ENCODE measurements at regions not wholly inside any gene's neighbourhood (a gene's known extent, or its start where the extent isn't known, plus 50 kb on each side); places are given as distances from the start of the nearest gene placed in this dataset.

DNA sequence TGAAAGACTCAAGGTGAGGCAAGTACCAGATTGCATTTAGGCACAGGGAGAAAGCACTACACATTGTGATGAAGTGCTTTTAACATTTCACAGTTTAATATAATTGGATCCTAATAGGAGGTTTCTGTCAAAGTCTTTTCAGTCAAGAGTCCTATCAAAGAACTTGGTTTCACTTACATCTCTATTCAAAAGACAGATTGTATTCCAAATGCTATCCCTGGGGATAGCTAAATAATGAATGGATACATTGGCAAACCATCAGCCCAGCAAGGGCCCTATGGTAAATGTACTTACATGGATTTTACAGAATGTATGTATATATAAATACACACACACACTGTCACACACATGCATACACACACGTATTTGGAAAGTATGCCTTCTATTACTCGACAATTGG, 655.5 kb upstream of the FLRT2 start:
- DNase-seq (ENCODE audit: low read depth) = no peak
- TF ChIP-seq, protein P1, sequence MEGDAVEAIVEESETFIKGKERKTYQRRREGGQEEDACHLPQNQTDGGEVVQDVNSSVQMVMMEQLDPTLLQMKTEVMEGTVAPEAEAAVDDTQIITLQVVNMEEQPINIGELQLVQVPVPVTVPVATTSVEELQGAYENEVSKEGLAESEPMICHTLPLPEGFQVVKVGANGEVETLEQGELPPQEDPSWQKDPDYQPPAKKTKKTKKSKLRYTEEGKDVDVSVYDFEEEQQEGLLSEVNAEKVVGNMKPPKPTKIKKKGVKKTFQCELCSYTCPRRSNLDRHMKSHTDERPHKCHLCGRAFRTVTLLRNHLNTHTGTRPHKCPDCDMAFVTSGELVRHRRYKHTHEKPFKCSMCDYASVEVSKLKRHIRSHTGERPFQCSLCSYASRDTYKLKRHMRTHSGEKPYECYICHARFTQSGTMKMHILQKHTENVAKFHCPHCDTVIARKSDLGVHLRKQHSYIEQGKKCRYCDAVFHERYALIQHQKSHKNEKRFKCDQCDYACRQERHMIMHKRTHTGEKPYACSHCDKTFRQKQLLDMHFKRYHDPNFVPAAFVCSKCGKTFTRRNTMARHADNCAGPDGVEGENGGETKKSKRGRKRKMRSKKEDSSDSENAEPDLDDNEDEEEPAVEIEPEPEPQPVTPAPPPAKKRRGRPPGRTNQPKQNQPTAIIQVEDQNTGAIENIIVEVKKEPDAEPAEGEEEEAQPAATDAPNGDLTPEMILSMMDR (conservative IDR thresholded peaks at IDR 0.05; ENCODE audit: low read length) = no peak
- H3K4me3 ChIP-seq (ENCODE audit: low read length) = no peak overlapping the region

DNA sequence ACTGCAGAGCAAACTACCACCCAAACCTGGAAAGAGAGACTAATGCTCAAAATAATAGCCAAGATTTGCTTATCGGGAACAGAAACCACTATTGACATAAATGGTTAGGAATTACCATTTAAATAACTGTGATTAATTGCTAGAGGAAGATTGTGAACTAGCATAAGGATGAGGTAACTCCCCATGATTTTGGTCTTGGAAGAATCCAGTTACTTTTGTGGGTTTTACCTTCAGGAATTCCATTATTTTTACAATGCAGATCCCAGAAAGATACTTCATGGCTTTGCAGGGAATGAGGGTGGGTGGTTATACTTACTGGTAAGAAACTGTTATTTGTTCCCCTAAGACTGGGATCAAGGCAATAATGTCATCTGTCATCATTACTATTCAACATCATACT, 652.9 kb upstream of the FLRT2 start:
- TF ChIP-seq, protein P1 (conservative IDR thresholded peaks at IDR 0.05; ENCODE audit: low read length) = no peak
- no peak overlapping the region for H3K4me3 ChIP-seq (ENCODE audit: low read length)
- DNase-seq (ENCODE audit: low read depth) = no peak

DNA sequence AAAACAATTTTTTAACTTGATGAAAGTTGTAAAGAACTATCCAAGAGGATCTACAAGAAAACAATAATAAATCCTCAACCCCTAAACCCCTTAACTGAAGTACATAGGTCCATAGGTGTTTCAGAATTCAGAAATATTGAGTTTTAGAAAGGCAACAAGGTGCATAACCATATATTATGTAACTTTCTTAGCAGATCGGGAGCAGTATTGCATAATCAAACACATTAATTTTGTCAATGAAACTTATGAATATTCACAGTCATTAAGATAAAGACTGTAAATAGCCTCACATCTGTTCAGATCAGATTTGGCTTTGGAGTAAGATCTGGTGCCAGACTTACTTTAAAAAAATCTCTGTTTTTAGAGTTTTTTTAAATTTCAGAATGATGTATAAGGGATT, 647.1 kb upstream of the FLRT2 start:
- no peak for DNase-seq (ENCODE audit: low read depth)
- H3K4me3 ChIP-seq (ENCODE audit: low read length) = no peak overlapping the region
- TF ChIP-seq, protein P1 (conservative IDR thresholded peaks at IDR 0.05; ENCODE audit: low read length) = no peak

DNA sequence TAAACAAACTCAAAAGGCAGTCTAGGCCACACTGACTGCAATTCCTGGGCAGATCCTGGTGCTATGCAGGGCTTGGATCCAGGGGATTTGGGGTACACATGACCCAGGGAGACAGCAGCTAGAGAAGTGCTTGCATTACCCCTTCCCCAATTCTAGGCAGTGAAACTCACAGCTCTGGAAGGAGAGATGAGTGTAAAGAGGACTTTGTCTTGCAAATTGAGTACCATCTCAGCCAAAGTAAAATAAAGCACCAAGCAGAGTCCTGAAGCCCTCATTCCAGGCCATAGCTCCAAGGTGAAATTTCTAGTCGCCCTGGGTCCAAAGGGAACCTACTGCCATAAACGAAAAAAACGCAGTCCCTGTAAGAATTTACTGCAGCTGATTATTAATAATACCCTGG, 644.9 kb upstream of the FLRT2 start:
- TF ChIP-seq, protein P1 (conservative IDR thresholded peaks at IDR 0.05; ENCODE audit: low read length) = no peak
- DNase-seq (ENCODE audit: low read depth) = no peak

DNA sequence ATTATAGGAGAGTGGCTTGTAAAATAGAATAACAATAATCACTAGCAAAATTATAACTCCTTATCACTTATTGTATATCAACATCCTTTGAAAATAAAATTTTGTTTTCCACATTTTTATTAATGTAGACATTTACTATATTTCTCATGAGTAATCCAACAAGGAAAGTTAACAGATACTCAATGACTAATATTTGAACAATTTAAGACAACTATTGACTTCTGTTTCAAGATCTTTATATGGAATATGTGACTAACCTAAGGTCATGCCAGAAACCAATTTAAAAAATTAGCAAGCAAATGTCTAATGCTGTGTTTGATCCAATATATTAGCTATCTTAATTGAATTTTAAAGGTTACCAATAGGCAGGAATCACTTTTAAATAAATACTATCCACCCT, 638.5 kb upstream of the FLRT2 start:
- no peak for DNase-seq (ENCODE audit: low read depth)
- TF ChIP-seq, protein P1 (conservative IDR thresholded peaks at IDR 0.05; ENCODE audit: low read length) = no peak
- H3K4me3 ChIP-seq (ENCODE audit: low read length) = no peak overlapping the region

More for the DNA sequence above, 644.9 kb upstream of the FLRT2 start:
- no peak overlapping the region for H3K4me3 ChIP-seq (ENCODE audit: low read length)

DNA sequence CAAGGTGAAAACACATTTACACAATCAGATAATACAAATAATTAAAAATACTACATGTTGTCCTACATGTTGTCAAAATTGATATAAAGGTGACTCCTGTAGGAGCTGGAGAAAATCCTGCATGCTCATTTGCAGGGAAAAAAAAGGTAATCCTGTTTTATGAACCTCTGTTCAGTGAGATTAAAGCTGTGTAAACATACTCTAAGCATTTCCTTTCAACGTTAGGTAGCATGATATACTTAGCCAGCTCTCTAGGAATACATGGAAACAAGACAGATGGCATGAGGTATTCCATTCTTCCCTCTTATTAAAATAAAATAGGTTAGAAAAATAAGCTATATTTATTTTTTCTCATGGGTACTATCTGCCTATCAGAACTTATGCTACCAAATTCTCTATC, 635.7 kb upstream of the FLRT2 start:
- no peak overlapping the region for H3K4me3 ChIP-seq (ENCODE audit: low read length)
- TF ChIP-seq, protein P1 (conservative IDR thresholded peaks at IDR 0.05; ENCODE audit: low read length) = no peak
- DNase-seq (ENCODE audit: low read depth) = no peak

DNA sequence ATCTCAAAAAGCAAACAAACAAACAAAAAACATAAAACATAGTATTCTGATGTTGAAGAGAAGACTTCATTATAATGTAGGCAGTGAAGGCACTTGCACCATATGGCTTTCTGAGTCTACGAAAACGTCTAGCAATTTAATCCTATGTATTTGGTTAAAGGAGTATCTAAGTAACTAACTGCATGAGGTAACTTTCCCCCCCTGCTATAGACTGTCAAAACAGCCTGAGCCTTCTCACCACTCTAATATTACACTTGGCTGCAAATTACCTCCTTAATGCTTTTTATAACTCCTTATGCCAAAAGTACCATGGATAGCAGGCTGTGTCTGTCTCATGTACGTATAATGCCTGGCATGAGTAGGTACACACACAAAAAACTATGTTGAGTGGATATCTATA, 607.6 kb upstream of the FLRT2 start:
- DNase-seq (ENCODE audit: low read depth) = no peak
- TF ChIP-seq, protein P1 (conservative IDR thresholded peaks at IDR 0.05; ENCODE audit: low read length) = no peak
- no peak overlapping the region for H3K4me3 ChIP-seq (ENCODE audit: low read length)
